Stimulated activated CD4-positive, alpha-beta T cell treated with anti-CD3 and anti-CD28 coated beads, Interleukin-15, amount 100 ng/mL, for 24 hours (primary cell): ENCODE measurements at regions not wholly inside any gene's neighbourhood (a gene's known extent, or its start where the extent isn't known, plus 50 kb on each side); places are given as distances from the start of the nearest gene placed in this dataset.
"Not testable (repeated sequence)": the region's sequence is repeated elsewhere in the genome, so short reads cannot be mapped to it uniquely, and the experiment has no call there.

Source experiments
- DNase-seq: peaks from one replicate; pipeline ENCODE4 v3.0.0-alpha.2; 2020

GRCh38 chr19:29006057-29006735, 206.8 kb downstream of the UQCRFS1 start:
- no peak for DNase-seq

GRCh38 chr19:29004796-29005195, 208.2 kb downstream of the UQCRFS1 start:
- no peak for DNase-seq

GRCh38 chr19:29003641-29004409, 209.1 kb downstream of the UQCRFS1 start:
- no peak for DNase-seq

GRCh38 chr19:29002336-29002735, 210.6 kb downstream of the UQCRFS1 start:
- DNase-seq, result no peak

- DNase-seq, result no peak
Measured at GRCh38 chr19:29001597-29002245, 211.2 kb downstream of the UQCRFS1 start.

GRCh38 chr19:29001141-29001581, 211.8 kb downstream of the UQCRFS1 start:
- DNase-seq, result no peak

- no peak for DNase-seq
Measured at GRCh38 chr19:28999724-29000433, 213.1 kb downstream of the UQCRFS1 start.

- no peak for DNase-seq
Measured at GRCh38 chr19:28998974-28999373, 214.0 kb downstream of the UQCRFS1 start.

- DNase-seq, result not testable (repeated sequence)
Measured at GRCh38 chr19:28997866-28998265, 215.1 kb downstream of the UQCRFS1 start.

GRCh38 chr19:28990522-28990921, 222.4 kb downstream of the UQCRFS1 start:
- DNase-seq, result no peak

GRCh38 chr19:28989739-28990138, 223.2 kb downstream of the UQCRFS1 start:
- no peak for DNase-seq

GRCh38 chr19:28988066-28988465, 224.9 kb downstream of the UQCRFS1 start:
- no peak for DNase-seq

GRCh38 chr19:28987177-28987576, 225.8 kb downstream of the UQCRFS1 start:
- no peak for DNase-seq

GRCh38 chr19:28985201-28985600, 227.8 kb downstream of the UQCRFS1 start:
- DNase-seq, result no peak

GRCh38 chr19:28984315-28984714, 228.6 kb downstream of the UQCRFS1 start:
- no peak for DNase-seq

- DNase-seq, result no peak
Measured at GRCh38 chr19:28983430-28983829, 229.5 kb downstream of the UQCRFS1 start.

GRCh38 chr19:28981994-28982393, 231.0 kb downstream of the UQCRFS1 start:
- DNase-seq, result no peak

GRCh38 chr19:28981518-28981917, 231.4 kb downstream of the UQCRFS1 start:
- no peak for DNase-seq

GRCh38 chr19:28980236-28980868, 232.6 kb downstream of the UQCRFS1 start:
- DNase-seq, result no peak

- no peak for DNase-seq
Measured at GRCh38 chr19:28977826-28978225, 235.1 kb downstream of the UQCRFS1 start.

GRCh38 chr19:28972058-28972852, 240.7 kb downstream of the UQCRFS1 start:
- DNase-seq, result no peak

GRCh38 chr19:28971513-28971912, 241.4 kb downstream of the UQCRFS1 start:
- DNase-seq, result no peak
